HG03175 (cell line): ENCODE measurements at regions not wholly inside any gene's neighbourhood (a gene's known extent, or its start where the extent isn't known, plus 50 kb on each side); places are given as distances from the start of the nearest gene placed in this dataset.

Experiments
- ATAC-seq: cut with Tn5 transposase; IDR thresholded peaks from one replicate; pipeline ENCODE4 v1.9.1; 2021; ENCODE audit warnings: mild to moderate bottlenecking, moderate library complexity; ENCODE audit not compliant: unreplicated experiment

GRCh38 chr4:148822572-148823418 is 380.6 kb upstream of the NR3C2 start:
- no peak for ATAC-seq

GRCh38 chr4:148814030-148814429 is 371.8 kb upstream of the NR3C2 start:
- no peak for ATAC-seq

GRCh38 chr4:148813289-148813688 is 371.1 kb upstream of the NR3C2 start:
- no peak for ATAC-seq

GRCh38 chr4:148812101-148812500 is 369.9 kb upstream of the NR3C2 start:
- no peak for ATAC-seq

- no peak for ATAC-seq
These were observed 368.2 kb upstream of the NR3C2 start for GRCh38 chr4:148810461-148810860.

- ATAC-seq = no peak
These were observed 366.2 kb upstream of the NR3C2 start for GRCh38 chr4:148808416-148808815.

- no peak for ATAC-seq
These were observed 358.7 kb upstream of the NR3C2 start for GRCh38 chr4:148800940-148801339.

- ATAC-seq = no peak
These were observed 358.2 kb upstream of the NR3C2 start for GRCh38 chr4:148800336-148800885.

GRCh38 chr4:148795156-148795864 is 353.1 kb upstream of the NR3C2 start:
- no peak for ATAC-seq

GRCh38 chr4:148793221-148793620 is 351.0 kb upstream of the NR3C2 start:
- no peak for ATAC-seq

- ATAC-seq = no peak
These were observed 348.5 kb upstream of the NR3C2 start for GRCh38 chr4:148790691-148791090.

- ATAC-seq = no peak
These were observed 348.0 kb upstream of the NR3C2 start for GRCh38 chr4:148790246-148790645.

- no peak for ATAC-seq
These were observed 345.7 kb upstream of the NR3C2 start for GRCh38 chr4:148787831-148788477.

GRCh38 chr4:148787285-148787684 is 345.1 kb upstream of the NR3C2 start:
- ATAC-seq = no peak

GRCh38 chr4:148786699-148787098 is 344.5 kb upstream of the NR3C2 start:
- no peak for ATAC-seq

GRCh38 chr4:148782284-148782683 is 340.1 kb upstream of the NR3C2 start:
- ATAC-seq = no peak

- no peak for ATAC-seq
These were observed 338.3 kb upstream of the NR3C2 start for GRCh38 chr4:148780426-148781005.

- ATAC-seq = no peak
These were observed 337.6 kb upstream of the NR3C2 start for GRCh38 chr4:148779771-148780170.

GRCh38 chr4:148778980-148779675 is 336.9 kb upstream of the NR3C2 start:
- no peak for ATAC-seq

GRCh38 chr4:148776941-148777340 is 334.7 kb upstream of the NR3C2 start:
- ATAC-seq = no peak
